ENCODE measurements at regions not wholly inside any gene's neighbourhood (a gene's known extent, or its start where the extent isn't known, plus 50 kb on each side); places are given as distances from the start of the nearest gene placed in this dataset.
"Not testable (repeated sequence)": the region's sequence is repeated elsewhere in the genome, so short reads cannot be mapped to it uniquely, and the experiment has no call there.

DNA sequence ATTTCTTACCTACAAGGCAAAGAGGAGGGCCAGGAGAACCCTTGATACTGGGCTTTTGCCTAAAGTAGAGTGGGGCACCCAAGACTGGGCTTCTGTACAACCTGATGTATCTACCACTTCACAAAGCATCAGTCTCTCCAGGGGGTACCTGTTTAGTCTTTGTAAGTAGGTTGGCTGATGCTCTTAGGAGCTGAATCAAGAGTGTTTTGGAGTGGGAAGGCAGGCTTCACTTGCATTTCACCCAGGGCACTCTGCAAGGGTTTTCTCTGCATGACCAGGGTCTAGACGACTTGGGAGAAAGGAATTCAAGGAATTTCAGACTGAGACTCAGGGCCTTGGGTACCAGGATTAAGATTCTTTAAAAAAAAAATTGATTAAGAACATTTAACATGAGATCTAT, 361.5 kb downstream of the RFC3 start:
- DNase-seq, result no peak

DNA sequence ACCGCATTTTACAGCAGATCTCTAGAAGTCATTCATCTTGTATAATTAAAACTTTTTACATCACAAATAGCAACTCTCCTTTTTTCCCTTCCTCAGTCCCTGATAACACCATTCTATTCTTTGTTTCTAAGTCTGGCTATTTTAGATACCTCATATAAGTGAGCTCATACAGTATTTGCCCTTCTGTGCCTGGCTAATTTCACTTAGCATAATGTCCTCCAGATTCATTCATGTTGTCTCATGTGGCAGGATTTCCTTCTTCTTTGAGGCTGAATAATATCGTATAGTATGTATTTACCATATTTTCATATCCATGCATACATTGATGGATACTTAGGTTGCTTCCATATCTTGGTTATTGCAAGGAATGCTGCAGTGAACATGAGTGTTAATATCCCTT, 362.0 kb downstream of the RFC3 start:
- DNase-seq, result no peak

DNA sequence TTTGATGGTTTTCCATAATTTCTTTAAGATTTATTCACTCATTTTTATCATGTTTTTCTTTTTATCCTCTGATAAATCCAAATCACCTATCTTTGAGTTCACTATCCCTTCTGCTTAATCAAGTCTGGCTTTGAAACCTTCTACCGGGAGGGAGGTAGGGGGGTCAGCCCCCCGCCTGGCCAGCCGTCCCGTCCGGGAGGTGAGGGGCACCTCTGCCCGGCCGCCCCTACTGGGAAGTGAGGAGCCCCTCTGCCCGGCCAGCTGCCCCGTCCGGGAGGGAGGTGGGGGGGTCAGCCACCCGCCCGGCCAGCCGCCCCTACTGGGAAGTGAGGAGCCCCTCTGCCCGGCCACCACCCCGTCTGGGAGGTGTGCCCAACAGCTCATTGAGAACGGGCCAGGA, 363.3 kb downstream of the RFC3 start:
- DNase-seq, result not testable (repeated sequence)

DNA sequence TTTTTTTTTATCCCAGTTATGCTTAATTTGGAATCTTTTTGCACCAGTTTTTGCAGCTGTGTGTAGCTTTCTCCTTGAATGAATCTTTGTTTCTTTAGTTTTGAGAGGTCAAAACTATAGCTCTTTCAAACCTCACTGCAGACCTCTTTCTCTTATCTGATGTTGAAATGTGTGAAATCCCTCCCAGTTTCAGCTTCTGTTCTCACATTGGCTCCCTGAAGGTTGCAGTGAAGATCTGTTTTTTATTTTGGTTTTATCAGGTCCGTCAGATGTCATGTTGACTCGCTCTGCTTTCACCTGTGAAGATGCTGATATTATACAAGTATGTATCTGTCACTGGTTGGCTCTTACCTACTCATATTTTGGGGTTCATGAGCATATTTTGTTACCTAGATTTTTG, 372.0 kb downstream of the RFC3 start:
- no peak for DNase-seq

DNA sequence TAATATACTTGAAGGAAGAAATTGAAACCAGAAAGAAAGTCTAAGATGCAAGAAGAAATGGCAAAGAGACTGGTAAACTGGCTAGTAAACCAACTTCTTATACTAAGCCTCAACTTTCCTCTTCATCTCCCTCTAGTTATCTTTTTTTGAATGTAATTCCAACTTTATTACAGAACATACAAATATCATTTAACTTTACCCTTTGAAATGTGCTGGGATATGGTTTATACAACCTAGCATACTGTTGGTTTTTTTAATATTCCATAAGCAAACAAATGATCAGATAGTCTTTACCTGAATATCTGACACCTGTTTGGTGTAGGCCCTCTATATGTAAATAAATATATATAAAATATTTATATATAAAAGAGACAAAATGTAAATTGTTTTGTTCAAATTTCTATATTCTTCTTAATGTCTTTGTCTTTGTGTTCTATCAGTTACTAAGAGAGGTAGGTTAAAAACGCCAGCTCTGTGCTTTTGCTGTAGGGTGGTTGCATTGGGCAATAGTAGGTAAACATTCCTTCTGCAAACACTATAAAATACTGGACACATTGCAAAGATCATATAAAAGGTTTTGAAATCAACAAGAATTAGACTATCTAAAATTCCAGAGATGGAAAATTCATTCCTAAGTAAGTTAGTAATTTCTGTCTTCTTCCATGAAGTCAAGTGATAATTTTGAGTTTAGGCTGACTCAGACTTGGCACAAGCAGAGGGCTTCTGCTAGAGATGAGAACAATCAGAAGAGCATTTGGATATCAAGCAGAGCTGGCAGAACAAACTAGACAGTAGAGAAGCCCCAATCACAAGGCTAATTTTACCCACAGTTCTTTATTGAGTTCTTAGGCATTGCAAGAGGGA, 383.3 kb downstream of the RFC3 start:
- no peak for DNase-seq

DNA sequence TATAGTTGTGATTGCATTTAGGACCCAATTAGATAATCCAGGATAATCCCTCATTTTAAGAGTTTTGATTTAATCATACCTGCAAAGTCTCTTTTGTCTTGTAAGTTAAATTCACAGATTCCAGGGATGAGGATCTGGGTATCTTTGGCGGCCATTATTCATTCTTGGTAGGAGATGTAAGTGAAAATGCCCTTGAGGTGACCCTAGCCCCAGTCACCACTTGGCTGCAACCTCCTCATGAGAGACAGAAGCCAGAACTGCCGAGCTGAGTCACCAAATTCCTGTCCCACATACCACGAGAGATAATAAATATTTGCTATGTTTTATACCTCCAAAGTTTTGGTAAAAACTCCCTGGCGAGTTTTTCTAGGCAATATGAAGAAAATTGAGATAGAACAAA, 389.4 kb downstream of the RFC3 start:
- no peak for DNase-seq

DNA sequence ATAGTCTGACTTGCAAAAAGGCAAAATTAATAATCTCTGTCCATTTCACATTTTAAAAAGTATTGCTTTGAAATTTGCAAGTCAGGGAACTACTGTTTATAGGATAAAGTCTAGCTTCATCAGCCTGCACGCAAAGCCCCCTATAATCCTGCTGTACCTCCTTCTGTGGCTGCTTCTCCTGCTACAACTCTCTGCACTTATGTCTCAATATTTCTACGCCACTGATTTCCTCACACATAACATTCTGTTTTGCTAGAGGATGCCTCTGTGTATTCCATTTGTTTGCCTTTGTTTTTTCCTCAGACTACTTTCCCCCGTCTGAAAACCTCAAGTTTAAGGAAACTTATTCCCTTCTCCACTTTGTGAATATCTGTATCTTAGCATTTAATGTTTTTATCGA, 389.9 kb downstream of the RFC3 start:
- DNase-seq, result no peak

DNA sequence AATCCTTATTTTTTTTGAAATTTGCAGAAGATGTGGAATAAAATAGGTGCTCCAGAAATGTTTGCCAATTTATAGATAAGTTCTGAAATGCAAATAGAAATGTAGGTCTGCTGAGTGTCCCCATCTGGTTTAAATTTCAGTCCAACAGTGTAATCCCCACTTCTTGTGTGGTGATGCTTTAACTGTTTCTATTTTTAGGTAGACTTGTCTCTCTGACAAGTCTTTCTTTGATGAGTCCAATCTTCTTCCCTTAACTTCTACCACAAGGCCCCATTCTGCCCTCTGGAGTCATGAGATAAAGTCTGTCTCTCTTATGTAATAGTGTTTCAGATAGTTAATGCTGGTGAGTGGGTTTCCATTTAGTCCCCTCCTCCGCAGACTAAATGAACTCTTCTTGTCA, 390.4 kb downstream of the RFC3 start:
- no peak for DNase-seq

DNA sequence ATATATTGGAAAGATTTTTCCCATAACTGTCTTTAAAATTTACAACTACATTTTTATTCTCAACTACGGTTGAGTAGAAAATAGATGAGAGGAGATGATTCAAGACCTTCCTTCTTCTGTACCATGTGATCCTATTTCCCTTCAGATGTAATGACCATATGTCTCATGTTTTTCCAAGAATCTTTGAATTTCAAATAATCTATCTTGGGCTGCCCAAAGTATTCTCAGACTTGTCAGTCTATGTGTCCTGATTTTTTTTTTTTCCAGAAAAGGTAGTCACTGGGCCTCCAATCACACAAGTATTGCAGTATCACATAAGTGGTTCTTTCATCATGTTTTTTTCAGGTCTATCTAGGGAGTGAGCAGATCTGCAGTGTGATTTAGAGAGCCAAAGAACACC, 392.4 kb downstream of the RFC3 start:
- DNase-seq, result no peak

DNA sequence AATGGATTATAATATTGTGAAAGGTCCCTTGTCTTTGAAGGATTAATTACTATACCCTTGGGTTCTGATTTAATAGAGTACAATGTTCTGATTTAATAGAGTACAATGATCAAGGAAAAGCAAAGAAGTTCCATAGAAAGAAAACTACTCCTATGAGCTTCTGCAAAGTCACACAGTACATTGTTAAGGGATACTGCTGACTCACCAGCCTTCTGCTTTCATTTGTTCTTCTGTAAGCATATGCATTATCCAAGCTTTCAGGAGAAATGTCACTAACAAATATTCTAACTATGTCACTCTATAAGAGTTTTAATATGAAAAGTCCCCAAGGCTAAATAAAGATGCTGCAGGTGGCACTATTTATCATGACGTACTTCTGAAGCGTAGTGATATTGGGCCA, 396.7 kb downstream of the RFC3 start:
- no peak for DNase-seq

DNA sequence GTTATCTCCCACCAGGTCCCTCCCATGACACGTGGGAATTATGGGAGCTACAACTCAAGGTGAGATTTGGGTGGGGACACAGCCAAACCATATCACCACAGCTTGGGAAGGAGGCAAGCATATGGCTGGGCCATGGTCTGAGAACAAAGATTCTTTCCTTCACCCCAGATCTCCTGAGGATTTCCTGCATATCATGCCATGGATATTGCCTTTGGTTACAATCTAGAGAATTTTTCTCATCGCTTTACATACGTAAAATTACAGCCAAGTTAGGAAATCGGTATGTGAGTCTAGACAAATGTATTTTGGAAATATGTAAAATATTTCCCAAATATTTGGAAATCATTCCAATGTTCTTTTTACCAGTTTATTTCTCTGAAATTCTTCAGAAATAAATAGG, 398.3 kb downstream of the RFC3 start:
- no peak for DNase-seq

DNA sequence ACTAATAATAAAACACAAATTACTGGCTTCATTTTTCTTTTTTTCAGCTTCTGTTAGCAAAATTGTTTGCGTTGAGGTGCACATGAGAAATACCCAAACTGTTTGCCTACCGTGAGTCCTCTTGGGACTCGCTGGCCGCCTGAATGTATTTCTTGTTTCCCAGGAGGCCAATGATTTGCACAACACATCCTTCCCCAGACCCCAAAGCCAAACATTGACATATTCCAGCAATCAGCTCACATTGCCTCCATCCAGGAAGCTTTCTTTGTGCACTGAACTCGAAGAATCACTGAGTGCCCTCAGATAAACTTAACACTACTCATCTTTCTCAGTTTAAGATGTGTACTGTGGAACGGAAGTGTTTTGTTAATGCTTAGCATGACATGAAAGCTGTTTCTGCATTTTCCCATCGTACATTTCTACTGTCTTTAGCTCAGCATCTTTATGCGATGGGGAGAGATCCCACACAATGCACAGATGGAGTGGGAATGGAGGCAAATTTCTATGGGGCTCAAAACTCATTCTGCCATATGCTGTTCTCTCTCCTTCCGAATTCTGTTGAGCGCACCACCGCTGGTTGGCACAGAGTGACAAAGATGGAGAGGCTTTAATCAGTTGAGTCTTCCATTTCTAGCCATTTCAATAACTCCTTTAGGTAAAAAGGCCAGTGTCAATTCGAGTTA, 399.5 kb downstream of the RFC3 start:
- no peak for DNase-seq

DNA sequence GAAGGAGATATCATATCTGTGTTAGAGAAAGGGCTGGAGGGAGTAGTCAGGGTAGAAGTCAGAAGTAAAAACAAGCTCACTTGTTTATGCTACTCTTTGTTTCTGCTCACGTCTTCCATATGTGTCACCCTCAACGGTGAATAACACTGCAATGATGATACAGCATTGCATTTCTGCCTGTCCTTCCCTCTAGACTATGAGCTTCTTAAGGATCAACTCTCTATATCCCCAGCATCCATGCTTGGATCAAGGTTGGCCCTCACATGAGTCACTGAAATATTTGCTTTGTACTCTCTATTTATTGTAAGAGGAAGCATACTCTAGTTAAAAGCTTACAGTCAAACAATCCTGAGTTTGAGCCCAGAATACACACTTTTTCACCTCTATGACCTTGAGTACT, 406.0 kb downstream of the RFC3 start:
- DNase-seq, result no peak

DNA sequence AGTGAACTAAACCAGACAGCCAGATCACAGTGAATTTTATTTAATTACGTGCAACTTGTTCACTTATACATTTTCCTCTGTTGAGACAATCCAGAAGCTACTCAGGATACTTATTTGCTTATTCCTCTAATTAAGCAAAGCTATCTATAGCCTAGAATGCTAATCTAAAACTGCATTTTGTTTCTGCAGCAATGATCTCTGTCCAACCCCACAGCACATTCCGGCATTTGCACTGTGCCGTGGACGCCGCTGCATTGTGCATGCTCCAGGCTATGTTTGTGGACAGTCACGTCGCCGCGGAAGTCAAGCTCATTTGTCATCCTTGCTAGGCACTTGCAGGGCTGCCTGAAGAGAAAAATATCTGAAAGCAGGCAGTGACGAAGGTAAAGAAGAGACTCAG, 406.9 kb downstream of the RFC3 start:
- no peak for DNase-seq

DNA sequence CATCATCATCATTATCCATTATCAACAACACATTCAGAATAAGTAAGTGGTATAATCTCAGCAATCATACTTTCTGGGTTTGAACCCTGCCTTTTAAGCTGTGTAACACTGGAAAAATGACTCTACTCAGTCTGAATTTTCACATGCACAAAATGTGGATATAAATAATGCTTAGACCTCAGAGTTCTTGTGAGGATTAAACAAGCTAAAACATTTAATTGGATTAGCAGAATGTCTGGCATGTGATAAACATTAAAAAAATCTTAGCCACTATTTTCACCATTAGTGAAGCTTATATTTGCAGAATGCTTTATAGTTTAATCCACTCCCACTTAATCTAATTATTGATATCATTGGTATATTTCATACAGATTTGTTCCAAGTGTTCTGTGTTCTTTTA, 412.3 kb downstream of the RFC3 start:
- no peak for DNase-seq

DNA sequence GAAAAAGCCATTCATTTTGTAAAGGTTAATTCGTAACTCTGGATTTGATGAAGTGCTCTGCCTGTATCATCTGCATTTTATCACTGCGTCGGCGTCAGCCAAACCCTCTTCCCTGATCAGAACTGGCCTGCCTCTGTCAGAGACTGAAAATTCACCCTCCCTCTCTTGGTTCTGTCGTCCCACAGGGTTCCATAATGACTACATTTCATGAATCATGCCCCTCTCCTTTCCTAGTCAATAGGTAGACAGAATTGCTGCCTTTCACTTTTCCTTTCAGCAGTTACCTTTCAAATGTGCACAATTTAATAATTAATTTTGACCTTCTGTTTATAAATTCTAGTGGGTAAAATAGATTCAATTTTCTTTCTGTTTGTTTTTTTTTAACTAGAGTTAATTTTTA, 423.4 kb downstream of the RFC3 start:
- DNase-seq, result no peak

DNA sequence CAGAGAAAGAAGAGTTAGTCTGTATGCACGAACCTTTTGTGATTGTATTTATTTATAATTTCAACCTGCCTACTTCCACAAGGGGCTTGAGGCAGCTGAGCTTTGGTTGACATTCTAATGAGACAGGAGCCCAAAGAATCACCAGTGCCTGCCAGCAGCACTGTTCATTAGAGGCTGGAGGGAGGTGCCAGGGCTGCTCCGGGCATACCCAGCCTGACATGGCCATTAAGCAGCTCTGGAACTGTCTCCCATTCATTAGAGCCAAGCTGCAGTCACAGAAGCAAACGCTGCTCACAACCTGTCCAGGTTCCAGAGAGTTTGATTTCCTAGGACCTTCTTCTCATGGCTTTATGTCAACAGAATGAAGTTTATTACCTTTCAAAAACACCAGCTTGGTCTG, 425.5 kb downstream of the RFC3 start:
- DNase-seq, result no peak

DNA sequence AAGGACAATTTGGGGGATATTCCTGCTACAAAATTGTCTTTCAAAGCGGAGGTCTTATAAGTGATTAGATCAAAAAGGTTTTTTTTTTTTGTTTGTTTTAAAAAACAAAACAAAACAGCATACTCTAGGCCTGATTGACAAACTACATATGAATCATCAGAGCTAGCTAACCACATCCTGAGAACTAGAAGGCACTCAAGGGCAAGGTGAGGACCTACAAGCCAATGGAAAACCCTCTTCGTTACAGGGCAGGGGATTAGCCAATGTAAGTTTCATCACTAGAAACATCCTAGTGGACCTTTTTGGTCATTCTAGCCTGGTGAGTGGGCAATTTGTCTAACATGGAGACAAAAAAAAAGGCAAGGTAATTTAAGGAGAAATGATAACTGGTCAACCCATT, 428.6 kb downstream of the RFC3 start:
- DNase-seq, result no peak

DNA sequence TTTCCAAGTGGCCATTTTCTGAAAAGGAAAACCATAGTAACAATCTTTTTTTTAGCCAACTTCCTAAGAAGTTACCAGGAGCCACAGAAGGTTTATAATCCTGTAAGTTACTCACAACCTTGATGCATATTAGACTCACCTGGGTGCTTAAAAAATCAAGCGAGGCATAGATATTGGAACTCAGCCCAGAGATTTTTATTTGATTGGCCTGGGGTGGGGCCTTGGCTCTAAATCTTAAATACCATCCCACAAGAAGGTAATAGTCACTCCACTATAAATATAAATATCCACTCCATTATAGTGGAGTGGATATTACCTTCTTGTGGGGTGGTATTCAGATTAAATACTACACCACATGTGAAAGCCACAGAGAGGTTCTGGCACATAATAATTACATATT, 429.6 kb downstream of the RFC3 start:
- no peak for DNase-seq

DNA sequence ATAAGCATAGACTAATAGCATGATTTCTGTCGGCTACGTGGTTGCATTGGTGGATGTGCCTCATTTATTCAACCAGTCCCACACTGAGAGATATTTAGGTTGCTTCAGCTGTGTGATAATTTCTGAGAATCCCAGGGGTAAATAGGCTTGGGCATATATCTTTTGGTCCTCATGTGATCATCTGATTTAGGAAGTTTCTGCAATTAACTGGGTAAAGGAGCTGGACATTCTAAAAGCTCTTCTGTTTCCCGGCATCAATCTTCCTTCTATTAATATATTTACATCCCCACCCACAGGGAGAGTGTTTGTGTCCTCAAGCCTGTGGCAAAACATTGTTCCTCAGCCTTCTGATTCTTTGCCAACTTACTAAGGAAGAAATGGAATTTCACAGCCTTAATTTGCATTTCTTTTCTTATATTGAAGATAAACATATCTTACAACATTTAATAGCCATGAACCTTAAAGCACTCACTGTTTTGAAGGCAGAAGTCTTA, 431.6 kb downstream of the RFC3 start:
- DNase-seq, result no peak

DNA sequence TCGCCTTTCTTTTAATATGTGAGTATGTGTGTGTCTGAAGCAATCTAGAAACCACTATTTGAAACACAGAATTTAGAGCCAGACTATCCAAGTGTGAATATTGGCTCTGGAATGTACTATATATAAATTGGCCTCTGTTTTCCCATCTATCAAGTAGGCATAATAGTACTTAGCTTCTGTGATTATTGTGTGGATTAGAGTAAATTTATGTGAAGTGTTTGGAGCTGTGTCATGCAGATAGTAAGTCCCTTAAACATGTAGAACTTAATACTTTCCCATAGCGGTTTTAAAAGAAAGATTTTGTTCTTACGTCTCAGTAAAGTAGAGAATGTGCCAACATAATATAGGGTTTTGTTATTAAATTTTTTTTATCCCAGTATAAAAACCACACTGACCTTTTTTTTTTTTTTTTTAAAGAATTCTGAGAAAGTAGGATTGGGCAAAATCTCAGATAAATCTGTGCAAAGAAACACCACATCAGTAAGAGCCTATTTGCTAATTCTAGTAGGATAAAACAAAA, 432.3 kb downstream of the RFC3 start:
- no peak for DNase-seq

DNA sequence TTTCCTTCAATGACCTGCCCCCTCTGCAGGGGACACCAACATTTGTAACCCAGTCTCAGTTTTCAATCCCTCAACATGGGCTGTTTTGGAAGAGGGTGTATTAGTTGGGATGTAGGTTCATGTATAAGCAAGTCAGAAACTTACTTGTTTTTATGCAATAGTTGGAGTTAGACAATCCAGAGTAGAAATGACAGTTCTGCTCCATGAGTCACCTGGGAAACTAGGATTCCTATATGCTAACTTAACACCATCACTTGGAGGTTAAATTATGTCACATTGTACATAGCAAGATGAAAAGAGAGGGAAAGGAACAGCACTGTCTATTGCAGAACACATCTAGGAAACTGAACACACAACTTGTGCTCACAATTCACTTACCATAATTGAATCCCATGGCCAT, 436.4 kb downstream of the RFC3 start:
- no peak for DNase-seq

DNA sequence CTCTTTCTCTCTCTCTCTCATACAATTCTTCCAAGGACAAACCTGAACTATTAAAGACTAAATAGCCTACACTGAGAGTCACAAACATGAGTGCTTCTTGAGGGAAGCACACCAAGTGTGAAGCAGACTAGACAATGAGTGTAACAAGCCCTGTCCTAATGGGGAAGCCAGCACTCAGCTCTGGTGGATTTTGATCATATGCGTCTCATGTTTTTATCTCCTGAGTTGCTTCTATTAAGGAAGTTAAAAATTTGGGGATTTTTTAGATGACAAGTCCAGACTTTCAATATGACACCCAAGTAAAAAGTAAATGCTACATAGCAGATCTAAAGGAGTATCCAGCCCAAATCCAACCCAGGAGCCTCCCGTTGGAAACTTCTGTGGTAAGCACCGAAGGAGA, 437.8 kb downstream of the RFC3 start:
- no peak for DNase-seq

DNA sequence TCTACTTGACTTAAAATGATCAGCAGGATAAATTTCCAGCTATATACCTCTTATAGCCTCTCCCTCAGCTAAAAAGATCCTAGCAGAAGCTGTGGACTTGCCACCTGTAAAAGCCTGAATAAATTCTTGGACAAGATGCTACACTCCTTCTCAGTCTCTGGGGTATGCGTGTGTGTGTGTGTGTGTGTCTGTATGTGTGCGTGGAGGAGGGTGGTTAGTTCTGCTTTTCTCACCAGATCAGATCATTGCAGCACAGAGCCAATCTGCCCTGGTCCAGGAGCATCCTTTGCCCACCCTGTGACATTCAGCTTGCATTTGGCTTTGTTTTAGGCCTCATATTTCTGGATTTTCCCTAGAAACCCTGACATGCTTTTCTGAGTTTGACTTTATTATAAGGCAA, 438.3 kb downstream of the RFC3 start:
- DNase-seq, result no peak

All from right hindlimb (tissue), 1 donor.